Hepatocyte (in vitro differentiated cells): ENCODE measurements at regions not wholly inside any gene's neighbourhood (a gene's known extent, or its start where the extent isn't known, plus 50 kb on each side); places are given as distances from the start of the nearest gene placed in this dataset.
A peak's percentile ranks its signal among the peaks of the same experiment; 100 is the strongest.

Source experiments
- DNase-seq: peaks from one replicate; pipeline ENCODE4 v3.0.0-alpha.2; 2016; ENCODE audit warnings: low spot score
- H2AFZ ChIP-seq: fragments of 200-600 bp; sonication (generic); 2 replicates; pipeline ENCODE4 v1.6.0; 2016; ENCODE audit warnings: antibody characterized with exemption, mild to moderate bottlenecking
- H3K27ac ChIP-seq: fragments of 200-600 bp; sonication (generic); 2 replicates; pipeline ENCODE4 v1.5.1; 2016; ENCODE audit warnings: mild to moderate bottlenecking
- H3K27me3 ChIP-seq: fragments of 200-600 bp; sonication (generic); 2 replicates; pipeline ENCODE4 v1.6.1; 2016
- H3K36me3 ChIP-seq: fragments of 200-600 bp; sonication (generic); replicated peaks from 2 replicates; pipeline ENCODE4 v1.5.1; 2016; ENCODE audit warnings: low read depth; ENCODE audit not compliant: insufficient read depth
- H3K4me1 ChIP-seq: fragments of 200-600 bp; sonication (generic); 2 replicates; pipeline ENCODE4 v1.5.1; 2016; ENCODE audit warnings: mild to moderate bottlenecking, moderate library complexity; ENCODE audit not compliant: insufficient read depth
- H3K4me2 ChIP-seq: fragments of 200-600 bp; sonication (generic); 2 replicates; pipeline ENCODE4 v1.6.0; 2016
- H3K4me3 ChIP-seq: fragments of 200-600 bp; sonication (generic); 2 replicates; pipeline ENCODE4 v1.5.1; 2016; ENCODE audit warnings: mild to moderate bottlenecking
- H3K79me2 ChIP-seq: fragments of 200-600 bp; sonication (generic); 2 replicates; pipeline ENCODE4 v1.6.0; 2017; ENCODE audit warnings: mild to moderate bottlenecking
- H3K9me2 ChIP-seq: fragments of 200-600 bp; sonication (generic); replicated peaks from 2 replicates; pipeline ENCODE4 v1.6.0; 2017; ENCODE audit warnings: mild to moderate bottlenecking; ENCODE audit not compliant: insufficient read depth
- H3K9me3 ChIP-seq: fragments of 200-600 bp; sonication (generic); 2 replicates; pipeline ENCODE4 v1.5.1; 2016; ENCODE audit warnings: low read depth, mild to moderate bottlenecking
- H4K20me1 ChIP-seq: fragments of 200-600 bp; sonication (generic); 2 replicates; pipeline ENCODE4 v1.6.0; 2016; ENCODE audit warnings: mild to moderate bottlenecking; ENCODE audit not compliant: insufficient read depth, poor library complexity, severe bottlenecking
- CTCF ChIP-seq: fragments of 200-600 bp; sonication (generic); IDR thresholded peaks from 2 replicates; pipeline ENCODE4 v1.5.1; 2016; ENCODE audit warnings: antibody characterized with exemption, mild to moderate bottlenecking; ENCODE audit not compliant: poor library complexity
- EZH2 ChIP-seq: fragments of 200-600 bp; sonication (generic); IDR thresholded peaks from 2 replicates; pipeline ENCODE4 v1.6.1; 2016; ENCODE audit warnings: antibody characterized with exemption, mild to moderate bottlenecking, borderline replicate concordance
- EZH2phosphoT487 ChIP-seq: fragments of 200-600 bp; sonication (generic); IDR thresholded peaks from one replicate; pipeline ENCODE4 v1.6.1; 2018; ENCODE audit warnings: antibody characterized with exemption, mild to moderate bottlenecking, low read depth, moderate library complexity; ENCODE audit not compliant: unreplicated experiment, severe bottlenecking
- WGBS: methylation state at CpG from one replicate; pipeline ENCODE4 v1.1.6; 2016; ENCODE audit warnings: low lambda C conversion rate; ENCODE audit errors: missing lambda C conversion rate; 5-methylcytosine and 5-hydroxymethylcytosine counted together

DNA sequence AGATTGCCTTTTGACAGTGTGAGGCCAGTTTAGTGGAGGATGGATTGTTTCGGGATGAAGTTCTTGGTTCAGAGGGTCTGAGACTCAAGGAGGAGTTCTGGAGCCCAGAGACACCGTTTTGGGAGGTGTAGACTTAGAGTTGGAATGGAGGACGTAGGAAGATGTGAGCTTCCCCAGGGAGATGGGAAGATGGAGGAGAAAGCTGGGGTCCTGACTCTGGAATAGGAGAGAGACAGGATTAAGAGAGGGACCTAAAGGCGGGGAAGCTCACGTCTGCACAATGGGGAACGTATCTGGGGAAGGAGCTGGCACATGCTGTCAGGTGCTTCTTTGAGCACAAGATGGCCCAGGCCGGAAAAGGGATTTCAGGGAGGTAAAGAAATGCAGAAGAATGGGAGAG is 71.3 kb upstream of the CLDN5 start:
- TF ChIP-seq CTCF (no peak), EZH2phosphoT487 (no peak), EZH2 (no peak)
- no peak overlapping the region for H3K27ac ChIP-seq
- WGBS: 73% methylated on average over 7 of the region's 7 CpGs
- H3K27me3 ChIP-seq: no peaks in the 10 kb centered on the region
- H2AFZ ChIP-seq: no peak overlapping the region
- H3K9me2 ChIP-seq: no peaks in the 10 kb centered on the region
- no peak overlapping the region for H3K4me2 ChIP-seq
- H4K20me1 ChIP-seq: no peaks in the 10 kb centered on the region
- no peak overlapping the region for H3K4me3 ChIP-seq
- H3K9me3 ChIP-seq: no peaks in the 10 kb centered on the region
- no peaks in the 10 kb centered on the region for H3K79me2 ChIP-seq
- no peak for DNase-seq
- no peaks in the 10 kb centered on the region for H3K4me1 ChIP-seq
- no peaks in the 10 kb centered on the region for H3K36me3 ChIP-seq

GRCh38 chr22:19596680-19597398 is 72.6 kb upstream of the CLDN5 start:
- DNase-seq: no peak
- Histone ChIP-seq H3K27me3 (no peaks in the 10 kb centered on the region), H3K9me2 (no peaks in the 10 kb centered on the region), H3K9me3 (no peaks in the 10 kb centered on the region), H3K4me3 (no peak overlapping the region), H3K4me1 (no peaks in the 10 kb centered on the region), H2AFZ (no peak overlapping the region), H3K27ac (peak overlapping the region; percentile 62), H3K79me2 (no peaks in the 10 kb centered on the region), H4K20me1 (no peaks in the 10 kb centered on the region), H3K4me2 (no peak overlapping the region), H3K36me3 (no peaks in the 10 kb centered on the region)
- WGBS: 81% methylated on average over 20 of the region's 20 CpGs
- TF ChIP-seq CTCF: no peak
- no peak for TF ChIP-seq EZH2
- TF ChIP-seq EZH2phosphoT487: no peak

DNA sequence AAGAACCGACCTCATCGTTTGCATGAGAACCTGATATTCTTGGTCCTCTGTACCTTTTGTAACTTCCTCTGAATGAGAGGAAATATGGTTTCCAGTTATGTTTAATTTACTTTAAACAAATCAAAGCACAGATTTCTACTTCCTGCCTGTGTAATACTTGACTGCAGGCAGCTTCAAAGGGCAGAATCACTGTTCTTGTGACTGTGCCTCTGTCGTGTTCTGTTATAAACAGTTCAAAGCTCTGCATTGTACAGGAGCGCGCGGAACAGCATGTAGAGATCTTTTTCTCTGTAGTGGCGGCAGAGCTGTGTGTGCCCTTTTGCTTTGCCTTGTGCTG is 73.2 kb upstream of the CLDN5 start:
- Histone ChIP-seq H2AFZ (no peak overlapping the region), H3K4me1 (no peaks in the 10 kb centered on the region), H3K4me2 (no peak overlapping the region), H3K79me2 (no peaks in the 10 kb centered on the region), H3K9me2 (no peaks in the 10 kb centered on the region), H3K4me3 (no peak overlapping the region), H3K27ac (peak overlapping the region; percentile 62), H3K36me3 (no peaks in the 10 kb centered on the region), H4K20me1 (no peaks in the 10 kb centered on the region), H3K27me3 (no peaks in the 10 kb centered on the region), H3K9me3 (no peaks in the 10 kb centered on the region)
- DNase-seq: no peak
- 73% methylated on average over 7 of the region's 7 CpGs for WGBS
- TF ChIP-seq EZH2phosphoT487: no peak
- TF ChIP-seq EZH2: no peak
- no peak for TF ChIP-seq CTCF
